ENCODE measurements at regions not wholly inside any gene's neighbourhood (a gene's known extent, or its start where the extent isn't known, plus 50 kb on each side); places are given as distances from the start of the nearest gene placed in this dataset.

DNA sequence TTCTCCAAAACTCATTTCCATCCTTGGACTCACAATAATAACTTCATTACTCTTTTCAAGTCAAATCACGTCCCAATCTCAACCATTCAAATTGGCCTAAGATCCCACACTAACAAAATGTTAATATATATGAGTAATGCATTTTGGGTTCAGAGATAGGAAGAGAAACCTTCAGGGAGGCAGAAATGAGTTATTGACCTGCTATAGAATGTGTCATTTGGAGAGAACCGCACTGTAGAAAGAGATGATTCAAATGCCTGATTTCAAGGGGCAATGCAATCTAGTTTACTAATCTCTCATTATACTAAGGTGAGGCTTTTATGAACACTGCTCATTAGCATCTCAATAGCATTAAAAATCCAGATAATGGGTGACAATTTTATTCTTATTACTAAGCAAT, 1595.0 kb upstream of the GOT2 start:
- no peak for DNase-seq

DNA sequence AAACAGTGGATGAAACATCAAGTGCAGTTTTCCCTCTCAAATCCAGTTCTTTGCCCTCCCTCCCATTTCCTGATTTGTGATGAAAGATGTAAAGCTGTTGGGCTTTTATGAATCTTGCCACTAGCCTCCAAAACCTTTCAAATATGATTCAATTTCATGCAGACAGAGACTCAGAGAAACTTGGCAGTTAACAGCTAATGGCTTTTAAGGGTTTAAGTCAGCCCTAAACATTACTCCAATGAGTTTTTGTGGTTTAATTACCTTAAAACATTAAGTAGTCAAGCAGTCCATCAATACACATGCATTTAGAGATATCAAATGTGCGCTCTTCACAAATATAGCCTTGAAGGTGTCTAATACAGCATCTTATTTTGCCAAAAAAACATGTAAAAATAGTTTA, 1594.0 kb upstream of the GOT2 start:
- no peak for DNase-seq

DNA sequence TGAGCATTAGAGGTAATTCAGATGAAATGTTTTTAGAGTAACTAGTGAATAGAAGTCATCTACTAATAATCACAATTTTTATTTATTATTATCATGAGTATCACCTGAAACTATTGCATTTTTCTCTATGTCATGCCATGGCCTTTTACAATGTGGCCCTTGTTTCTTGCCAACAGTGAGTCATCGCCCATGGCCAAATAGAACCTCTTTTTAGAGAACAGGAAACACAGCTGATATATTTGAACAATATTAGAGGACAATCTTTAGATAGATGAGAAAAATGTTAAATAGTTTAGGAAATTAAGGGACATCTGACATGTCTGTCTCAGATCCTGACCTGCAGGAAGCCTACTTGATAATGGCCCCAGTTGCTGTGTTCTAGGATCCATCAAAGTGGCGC, 1584.4 kb upstream of the GOT2 start:
- no peak for DNase-seq

DNA sequence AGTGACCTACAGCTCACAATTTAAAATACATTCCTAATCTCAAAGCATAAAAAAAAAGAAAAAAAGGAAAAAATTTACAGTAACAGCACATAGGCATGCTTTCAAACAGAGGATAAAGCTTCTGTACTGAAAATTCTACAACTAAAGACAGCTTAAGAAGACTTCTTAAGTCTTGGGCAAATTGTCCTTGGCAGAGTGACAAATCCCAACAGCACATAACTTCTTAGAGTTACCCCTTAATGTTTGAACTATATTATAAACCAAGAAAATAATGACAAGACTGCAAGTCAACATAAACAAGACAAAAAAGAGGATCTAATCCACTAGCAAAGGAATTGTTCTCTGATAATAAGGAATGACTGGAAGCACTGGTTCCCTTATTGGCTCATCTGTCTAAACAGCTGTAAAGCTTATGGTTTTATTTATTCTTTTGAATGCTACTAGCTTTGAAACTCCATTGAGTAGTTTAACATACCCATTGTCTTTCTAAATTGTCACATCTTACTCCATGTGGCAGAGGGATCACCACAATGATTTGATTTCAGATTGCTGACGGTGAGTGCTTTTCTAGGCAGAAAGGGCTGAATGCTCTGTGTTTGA, 1576.8 kb upstream of the GOT2 start:
- no peak for DNase-seq

DNA sequence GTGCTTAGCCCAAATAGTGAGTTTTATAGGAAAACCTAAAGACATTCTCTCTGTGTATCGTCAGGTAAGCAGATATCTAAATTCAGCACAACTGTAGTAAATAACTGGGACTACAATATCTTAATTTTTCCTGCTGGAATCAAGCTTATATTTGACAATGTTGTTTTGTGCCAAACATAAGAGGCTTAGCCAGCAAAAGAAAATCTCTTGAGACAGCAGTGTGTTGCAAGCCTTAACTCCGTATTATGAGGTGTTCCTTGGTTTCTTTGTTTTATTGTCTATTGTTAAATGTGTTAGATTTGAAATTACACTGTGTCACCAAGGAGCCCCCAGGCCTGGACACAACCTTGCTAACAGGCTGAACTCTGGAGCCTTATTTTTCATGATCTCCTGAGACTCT, 1570.6 kb upstream of the GOT2 start:
- DNase-seq = no peak

DNA sequence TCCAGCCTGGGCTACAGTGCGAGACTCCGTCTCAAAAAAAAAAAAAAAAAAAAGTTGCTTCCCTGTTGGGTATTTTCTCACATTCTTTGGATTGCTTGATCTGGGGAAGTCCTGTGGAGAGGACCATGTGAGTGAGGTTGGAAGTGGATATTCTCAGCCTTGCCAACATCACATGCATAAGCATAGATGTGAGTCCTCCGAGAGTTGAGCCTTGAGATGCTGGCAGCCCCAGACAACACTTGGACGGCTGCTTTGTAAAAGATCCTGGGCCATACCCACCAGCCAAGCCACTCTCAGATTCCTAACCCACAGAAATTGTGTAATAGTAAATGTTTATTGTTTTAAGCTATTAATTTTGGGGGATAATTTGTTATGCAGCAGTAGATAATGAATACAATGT, 1570.0 kb upstream of the GOT2 start:
- DNase-seq = no peak

DNA sequence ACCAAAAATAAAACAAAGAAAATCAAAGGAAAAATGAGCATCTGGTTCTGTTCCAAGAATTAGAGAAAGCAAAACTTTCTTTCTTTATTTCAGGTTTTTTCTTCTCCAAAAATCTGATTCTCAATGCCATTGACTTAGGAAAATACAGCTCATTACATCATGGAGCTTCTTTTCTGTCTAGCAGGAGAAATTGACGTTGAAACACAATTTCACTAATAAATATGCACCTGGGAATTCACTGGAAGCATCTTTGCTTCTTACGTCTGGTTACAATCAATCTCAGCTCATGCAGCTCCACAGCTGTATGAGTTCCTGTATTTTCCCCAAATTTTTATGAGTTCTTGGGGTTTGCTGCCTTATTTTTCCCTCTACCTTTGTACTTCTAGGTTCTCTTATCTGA, 1568.6 kb upstream of the GOT2 start:
- DNase-seq = no peak

DNA sequence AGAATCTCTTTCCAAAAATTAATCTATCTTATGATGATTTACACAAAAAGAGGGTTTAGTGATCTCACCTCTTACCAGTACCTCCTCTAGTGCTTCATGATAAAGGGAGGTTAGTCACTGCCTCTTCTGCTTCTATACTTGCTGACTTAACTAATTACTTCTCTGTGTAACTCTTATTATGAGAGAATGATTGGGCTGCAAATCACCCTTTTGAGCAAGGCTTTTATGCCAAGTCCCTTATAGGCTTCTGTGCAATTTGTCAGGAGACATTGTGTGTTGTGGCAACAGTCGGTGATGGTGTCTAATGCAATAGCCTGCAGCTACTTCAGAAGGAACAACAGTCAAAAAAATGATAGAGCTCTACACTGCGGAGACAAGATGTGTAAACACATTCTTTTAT, 1568.1 kb upstream of the GOT2 start:
- no peak for DNase-seq

DNA sequence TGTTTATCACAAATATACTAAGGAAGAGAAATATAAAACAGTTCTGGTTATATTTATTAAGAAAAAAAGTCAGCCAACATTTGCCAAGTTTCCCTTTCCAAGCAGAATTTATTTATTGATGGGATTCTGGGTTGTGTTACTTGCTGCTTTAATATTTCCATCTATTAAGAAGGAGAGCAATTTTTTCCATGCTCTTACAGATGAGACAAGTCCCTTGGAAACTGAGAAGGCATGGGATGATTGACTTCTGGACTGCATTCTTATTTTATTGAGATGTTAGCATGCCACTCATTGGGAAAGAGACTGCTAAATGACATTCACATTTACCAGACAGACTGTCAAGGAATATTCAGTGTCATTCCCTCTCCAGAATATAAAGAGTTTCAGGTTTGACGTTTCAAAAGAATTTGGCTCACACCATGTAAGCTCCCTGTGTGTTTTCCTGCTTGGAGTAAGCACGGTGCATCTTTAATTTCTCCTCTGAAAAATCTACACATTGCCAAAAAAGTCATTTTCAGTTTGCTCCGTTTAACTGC, 1565.2 kb upstream of the GOT2 start:
- DNase-seq = no peak

DNA sequence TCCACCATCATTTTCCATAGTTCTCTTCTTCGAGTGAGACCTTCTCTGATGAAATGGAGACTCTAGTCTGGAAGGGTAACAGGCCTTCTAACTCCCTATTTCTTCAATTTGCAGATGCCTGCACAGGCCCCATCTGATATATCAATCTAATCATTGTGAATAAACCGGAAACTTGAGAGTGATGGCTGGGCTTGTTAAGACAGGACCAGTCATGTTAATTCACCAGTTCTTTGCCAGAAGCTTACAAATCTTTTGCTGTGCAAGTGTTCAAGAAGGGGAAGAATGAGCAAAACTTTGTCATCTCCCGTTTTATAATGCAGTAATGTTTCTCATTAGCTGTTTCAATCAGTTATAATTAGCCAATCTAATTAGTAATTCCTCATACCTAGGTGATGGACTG, 1561.3 kb upstream of the GOT2 start:
- no peak for DNase-seq

DNA sequence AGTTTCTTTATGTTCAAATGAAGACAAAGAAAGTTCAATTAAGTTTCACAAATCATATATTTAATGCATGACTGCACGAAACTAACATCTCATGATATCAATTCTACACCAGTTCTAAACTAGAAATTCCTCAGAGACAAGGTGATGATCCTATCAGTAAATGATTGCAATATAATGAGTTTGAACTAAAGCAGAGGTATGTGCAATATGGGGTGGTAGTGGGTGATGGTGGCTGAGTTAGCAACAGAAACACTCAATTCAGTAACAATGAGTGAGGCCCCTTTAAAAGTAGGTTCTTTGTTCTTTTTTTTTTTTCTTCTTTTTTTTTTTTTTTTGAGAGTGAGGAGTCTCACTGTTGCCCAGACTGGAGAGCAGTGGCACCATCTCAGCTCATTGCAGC, 1551.7 kb upstream of the GOT2 start:
- DNase-seq = no peak

DNA sequence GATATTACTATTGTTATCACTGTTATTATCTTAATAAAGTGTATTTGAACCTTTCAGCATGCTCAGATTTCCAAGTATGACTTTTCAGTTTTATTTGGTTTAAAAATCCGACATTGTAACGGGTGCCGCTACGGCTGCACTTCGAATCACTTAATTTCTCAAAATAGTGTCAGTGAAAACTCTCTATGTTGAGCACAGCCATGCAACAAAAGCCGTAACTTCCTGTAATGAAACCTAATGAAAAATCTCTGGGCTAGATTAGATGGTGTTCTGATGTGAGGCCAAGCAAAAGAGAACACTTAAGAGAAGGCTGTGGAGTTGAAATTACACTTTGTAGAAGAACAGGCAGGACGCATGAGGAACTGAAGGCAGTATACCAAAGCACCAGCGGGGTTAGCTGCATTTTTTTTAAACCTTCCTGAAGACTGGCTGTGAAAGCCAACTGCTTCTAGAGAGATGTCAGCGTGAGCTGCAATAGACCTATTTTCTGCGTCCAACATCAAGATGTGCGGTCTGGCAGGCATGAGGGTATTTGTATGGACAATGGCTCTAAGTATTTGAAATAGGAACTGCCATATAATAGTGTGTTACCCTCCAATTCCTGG, 1545.0 kb upstream of the GOT2 start:
- DNase-seq = no peak

DNA sequence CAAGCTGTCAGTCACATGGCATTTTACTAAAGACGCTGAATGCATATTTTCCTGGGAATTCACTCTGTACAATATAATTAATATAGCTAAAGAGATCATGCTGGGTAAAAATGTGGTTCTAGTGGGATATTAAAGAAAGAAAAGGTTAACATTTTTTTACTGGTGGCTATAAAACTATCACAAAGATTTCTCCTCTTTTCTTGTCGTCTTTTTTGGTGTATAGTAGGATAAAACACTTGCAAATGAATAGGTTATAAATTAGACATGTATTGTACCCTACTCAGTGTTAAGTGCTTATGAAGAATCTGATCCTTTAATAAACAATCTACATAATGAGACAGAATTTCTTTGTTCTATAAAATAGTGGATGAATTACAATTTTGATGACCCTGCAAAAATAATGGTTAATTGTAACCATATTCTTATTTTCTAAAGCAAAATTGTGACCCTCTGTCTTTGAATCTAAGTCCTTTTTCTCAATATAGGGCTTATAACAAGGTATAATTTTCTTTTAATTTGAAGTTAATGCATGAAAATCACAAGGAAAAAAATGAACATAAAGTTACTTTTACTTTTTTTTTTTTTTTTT, 1540.4 kb upstream of the GOT2 start:
- DNase-seq = no peak

DNA sequence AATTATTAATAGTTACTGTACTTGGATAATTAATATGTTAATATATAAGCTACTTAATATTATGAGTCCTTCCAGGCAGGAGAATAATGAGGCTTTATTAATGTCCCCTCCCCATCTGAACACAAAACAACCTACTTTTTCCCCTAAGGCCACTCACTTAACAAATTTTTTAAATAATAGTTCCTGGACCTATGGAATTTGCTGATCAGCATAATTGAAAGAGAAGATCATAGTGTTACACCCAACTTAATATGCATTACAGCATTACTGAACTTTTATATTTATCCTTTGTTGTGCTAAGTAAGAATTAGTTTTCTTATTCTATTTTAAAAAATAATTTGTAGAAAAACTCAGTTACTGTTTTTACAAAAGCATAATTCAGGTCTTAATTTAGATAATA, 1537.7 kb upstream of the GOT2 start:
- no peak for DNase-seq

DNA sequence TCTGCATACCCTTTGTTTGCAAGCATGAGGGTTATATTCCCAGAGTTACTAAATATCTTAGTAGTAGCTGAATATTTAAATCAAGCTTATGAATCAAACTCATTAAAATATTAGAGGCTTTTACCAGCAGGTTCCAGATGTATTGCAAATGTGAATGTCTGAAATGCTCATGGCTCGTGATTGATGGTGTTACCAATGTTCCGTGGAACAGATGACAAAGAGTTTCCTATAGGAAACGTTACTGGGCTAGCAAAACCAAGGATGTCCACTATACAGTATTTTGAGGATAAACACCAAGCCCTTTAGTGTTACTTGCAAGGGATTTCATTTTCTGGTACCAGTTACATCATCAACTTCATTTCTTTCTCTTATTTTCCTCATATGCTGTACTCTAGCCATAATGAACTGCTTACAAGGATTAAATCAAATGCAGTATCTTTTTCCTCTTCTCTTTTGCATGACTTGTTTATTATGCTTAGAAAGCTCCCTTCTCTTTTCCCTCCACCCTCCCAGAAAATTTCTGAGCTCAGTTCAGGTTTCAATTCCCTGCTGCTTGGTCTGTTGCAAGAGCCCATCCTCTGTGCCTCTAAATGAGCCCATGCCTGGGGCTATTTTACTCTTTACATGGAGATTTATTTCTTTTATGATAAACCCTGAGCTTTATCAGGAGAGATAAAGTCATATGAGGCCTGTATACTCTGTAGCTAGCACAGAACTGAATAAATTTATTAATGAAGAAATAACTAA, 1537.1 kb upstream of the GOT2 start:
- DNase-seq = no peak

DNA sequence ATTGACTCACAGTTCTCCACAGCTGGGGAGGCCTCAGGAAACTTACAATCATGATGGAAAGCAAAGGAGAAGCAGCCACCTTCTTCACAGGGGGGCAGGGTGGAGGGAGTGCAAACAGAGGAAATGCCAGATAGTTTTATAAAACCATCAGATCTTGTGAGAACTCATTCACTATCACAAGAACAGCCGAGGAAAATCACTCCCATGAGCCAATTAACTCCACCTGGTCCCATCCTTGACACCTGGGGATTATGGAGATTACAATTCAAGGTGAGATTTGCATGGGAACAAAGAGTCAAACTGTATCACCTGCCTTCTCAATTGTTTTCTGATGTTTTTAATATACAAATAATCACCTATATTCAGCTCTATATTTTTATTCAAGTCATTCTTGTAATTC, 1527.3 kb upstream of the GOT2 start:
- DNase-seq = no peak

DNA sequence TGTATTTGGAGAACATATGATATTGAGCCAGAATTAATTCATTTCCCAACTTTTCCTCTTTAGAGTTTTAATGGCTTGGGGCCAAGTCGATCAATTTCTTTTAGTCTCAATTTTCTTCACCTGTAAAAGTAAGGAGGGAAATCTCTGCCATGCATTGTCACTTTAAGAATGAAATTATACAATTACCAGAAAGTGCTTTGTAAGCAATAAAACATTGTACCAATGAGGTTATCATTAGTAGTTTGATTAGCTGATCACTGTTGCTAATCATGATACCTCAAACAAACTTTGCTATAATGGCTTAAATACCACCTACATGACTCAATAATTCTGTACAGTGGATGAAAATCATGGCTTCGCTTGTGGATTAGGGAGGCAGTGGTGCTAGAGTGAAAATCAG, 1525.8 kb upstream of the GOT2 start:
- DNase-seq = no peak

DNA sequence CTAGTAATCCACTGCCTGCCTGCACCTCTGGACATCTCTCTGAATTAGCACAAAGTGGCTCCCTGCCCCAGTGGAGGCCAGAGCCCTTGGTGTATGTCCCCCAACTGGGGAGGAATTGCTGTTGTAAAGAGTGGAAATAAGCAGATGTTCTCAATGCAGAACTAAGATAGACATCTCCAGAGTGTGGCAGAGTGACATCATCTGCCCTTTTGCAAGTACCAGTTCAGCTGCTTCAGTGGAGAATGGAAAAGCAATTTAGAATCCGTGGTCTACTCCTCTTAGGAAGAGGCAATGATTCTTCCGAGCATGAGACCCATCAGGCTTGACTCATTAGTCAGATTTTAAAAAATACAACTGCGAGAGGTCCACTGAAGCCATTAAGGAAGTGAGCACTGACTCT, 1512.0 kb upstream of the GOT2 start:
- DNase-seq = no peak

DNA sequence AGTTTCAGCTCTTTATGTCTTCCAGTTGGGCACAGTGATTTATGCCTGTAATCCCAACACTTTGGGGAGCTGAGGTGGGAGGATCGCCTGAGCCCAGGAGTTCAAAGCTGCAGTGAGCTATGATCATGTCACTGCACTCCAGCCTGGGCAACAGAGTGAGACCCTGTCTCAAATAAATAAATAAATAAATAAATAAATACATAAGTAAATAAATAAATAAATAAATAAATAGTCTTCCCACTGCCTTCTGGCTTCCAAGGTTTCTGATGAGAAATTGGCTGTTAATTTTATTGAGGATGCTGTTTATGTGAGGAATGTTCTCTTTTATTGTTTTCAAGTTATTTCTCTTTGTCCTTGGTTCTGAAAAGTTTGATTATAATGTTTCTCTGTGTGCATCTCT, 1507.6 kb upstream of the GOT2 start:
- no peak for DNase-seq

DNA sequence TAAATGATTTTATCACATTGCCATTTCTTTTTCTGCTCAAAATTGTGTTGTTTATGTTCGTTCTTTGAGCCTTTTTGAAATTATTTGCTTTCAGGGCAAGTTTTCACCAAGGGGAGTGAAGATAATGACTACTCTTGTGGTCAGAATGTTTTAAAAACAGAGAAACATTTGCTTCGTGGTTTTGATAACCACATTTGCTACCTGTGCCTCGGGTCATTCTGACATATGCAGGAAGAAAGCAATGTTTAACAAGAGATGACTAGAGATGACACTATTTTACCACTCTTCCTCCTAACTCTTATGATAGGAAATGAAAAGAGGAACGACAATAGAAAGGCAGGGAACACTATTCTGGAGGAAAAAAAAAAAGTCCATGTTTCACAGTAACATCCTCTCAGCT, 1496.5 kb upstream of the GOT2 start:
- DNase-seq = no peak

DNA sequence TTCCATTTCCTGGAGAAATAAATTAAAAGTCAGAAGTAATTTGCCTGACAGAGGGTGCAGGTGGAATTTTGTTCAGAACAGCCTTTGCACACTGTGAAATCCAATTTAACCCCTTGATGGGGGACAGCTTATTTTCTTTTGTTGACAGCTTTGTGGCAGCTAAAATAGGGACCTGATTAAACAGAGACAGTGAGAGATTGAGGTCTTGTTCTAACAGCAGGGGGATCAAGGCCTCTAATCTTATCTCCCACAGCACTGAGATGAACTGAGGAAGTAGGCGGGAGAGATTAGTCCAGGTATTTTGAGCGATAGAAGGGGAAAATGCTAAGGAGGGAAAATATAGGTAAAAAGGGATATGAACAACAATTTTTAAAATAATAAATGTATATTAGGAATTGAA, 1491.4 kb upstream of the GOT2 start:
- DNase-seq = no peak

DNA sequence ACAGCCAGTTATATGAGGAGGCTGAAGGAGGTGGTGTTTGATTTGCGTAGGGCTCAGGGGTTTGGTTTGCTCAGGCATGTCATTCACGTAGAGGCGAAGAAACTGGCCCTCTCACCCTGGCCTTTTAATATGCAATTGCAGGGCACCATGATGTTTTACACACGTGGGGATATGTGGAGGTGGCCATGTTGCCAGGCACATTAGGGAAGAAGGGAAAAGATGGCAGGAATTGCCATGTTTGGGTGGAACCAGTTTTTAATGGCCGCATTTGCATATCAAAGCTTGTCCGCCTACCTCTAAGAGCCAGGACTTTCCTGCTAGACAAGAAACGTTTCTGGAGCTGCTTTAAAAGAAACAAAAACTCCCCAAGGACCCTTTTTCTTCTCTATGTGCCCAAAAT, 1483.7 kb upstream of the GOT2 start:
- no peak for DNase-seq

DNA sequence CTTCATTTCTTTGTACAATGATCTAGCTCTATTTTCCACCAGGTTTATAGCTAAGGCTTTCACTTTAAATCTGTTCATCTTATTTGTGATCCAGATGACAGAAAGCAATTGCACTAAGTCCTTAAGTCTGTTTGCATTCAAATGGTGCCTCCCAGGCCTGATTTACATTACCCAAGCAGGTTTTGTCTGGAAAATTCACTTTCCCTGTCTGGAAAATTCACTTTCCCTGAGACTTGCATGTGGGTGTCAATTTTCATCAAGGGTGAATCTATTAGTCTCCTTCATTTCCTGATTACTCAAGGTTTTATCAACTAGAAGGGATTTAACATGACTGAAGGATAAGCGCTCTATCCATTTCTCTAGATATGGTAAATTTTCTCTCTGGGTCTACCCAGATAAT, 1480.2 kb upstream of the GOT2 start:
- DNase-seq = no peak

DNA sequence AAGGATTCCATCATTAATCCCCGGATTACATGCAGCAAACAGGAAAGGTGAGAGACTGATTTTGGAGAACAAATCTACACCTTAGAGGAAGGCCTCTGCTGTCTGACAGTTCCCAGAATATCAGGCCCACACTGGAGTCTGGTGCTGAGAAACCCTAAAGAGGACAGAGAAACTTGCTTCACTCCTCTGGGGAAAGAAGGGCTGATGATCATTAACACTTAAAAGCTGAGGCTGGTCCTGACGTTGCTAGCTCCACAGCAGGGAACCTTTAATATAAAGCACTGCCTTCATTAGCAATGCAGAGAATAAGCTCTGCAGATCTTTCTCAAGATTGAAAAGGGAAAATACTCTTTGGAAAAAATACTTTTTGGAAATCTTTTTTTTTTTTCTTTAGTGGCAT, 1472.4 kb upstream of the GOT2 start:
- no peak for DNase-seq

Measured in NCI-H1092 treated with DMSO at 0.1 percent for 48 hours (cell line).